PC-3 (cell line): ENCODE measurements at regions not wholly inside any gene's neighbourhood (a gene's known extent, or its start where the extent isn't known, plus 50 kb on each side); places are given as distances from the start of the nearest gene placed in this dataset.

Experiments
- EZH2phosphoT487 ChIP-seq: fragments of 300-600 bp; sonication (generic); IDR thresholded peaks from 2 replicates; pipeline ENCODE4 v1.6.1; 2018; ENCODE audit warnings: mild to moderate bottlenecking, antibody characterized with exemption, low read length, borderline replicate concordance
- TF ChIP-seq, protein P1 (sequence below): fragments of 300-600 bp; sonication (generic); conservative IDR thresholded peaks from 2 replicates; pipeline ENCODE4 v1.5.1; 2017; ENCODE audit warnings: antibody characterized with exemption, low read depth, mild to moderate bottlenecking, low read length

GRCh38 chr2:235301202-235302076 is 192.4 kb upstream of the AGAP1 start:
- no peak for TF ChIP-seq EZH2phosphoT487
- TF ChIP-seq, protein P1, sequence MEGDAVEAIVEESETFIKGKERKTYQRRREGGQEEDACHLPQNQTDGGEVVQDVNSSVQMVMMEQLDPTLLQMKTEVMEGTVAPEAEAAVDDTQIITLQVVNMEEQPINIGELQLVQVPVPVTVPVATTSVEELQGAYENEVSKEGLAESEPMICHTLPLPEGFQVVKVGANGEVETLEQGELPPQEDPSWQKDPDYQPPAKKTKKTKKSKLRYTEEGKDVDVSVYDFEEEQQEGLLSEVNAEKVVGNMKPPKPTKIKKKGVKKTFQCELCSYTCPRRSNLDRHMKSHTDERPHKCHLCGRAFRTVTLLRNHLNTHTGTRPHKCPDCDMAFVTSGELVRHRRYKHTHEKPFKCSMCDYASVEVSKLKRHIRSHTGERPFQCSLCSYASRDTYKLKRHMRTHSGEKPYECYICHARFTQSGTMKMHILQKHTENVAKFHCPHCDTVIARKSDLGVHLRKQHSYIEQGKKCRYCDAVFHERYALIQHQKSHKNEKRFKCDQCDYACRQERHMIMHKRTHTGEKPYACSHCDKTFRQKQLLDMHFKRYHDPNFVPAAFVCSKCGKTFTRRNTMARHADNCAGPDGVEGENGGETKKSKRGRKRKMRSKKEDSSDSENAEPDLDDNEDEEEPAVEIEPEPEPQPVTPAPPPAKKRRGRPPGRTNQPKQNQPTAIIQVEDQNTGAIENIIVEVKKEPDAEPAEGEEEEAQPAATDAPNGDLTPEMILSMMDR = no peak
